Esophagus muscularis mucosa (tissue), 4 donors: ENCODE measurements at regions not wholly inside any gene's neighbourhood (a gene's known extent, or its start where the extent isn't known, plus 50 kb on each side); places are given as distances from the start of the nearest gene placed in this dataset.

Source experiments
- EP300 ChIP-seq: sonication (generic); formaldehyde crosslinking; IDR thresholded peaks from one replicate; pipeline ENCODE4 v1.6.1; 2017; ENCODE audit warnings: antibody characterized with exemption
- POLR2A ChIP-seq: fragments of 450-650 bp; IDR thresholded peaks from one replicate; pipeline ENCODE4 v1.6.1; 2017; ENCODE audit warnings: antibody characterized with exemption, moderate library complexity, mild to moderate bottlenecking, low read depth
- POLR2AphosphoS5 ChIP-seq, 2 donors: sonication (generic); formaldehyde crosslinking; IDR thresholded peaks; one replicate each; pipeline ENCODE4 v1.6.1; 2017; ENCODE audit warnings: antibody characterized with exemption in 2 of 2
- TF ChIP-seq, protein P1 (sequence below), 3 experiments: fragments of 200-600 bp in 2 of 3; fragments of 450-650 bp in 1 of 3; sonication (generic) in 2 of 3; IDR thresholded peaks; one replicate each; pipeline ENCODE4 v1.5.1; 2017 to 2019; ENCODE audit warnings: antibody characterized with exemption in 3 of 3, mild to moderate bottlenecking in 2 of 3, moderate library complexity in 1 of 3

DNA sequence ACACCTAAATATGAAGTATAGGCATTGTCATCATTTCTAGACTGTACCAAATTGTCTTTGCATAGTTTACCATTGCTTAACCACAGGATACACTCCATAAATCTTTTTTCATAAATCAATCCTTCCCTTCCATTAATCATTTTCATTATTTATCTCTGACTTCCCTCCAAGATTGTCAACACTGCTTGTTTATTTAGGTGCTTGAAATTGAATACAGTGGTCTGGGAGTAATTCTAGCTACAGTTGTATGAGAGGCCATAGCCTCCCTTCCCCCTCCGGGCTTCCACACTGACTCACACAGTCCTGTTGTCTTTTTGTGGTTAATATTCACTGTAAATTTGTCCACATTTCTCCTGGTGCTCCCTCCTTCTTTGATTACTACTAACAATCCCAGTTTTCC is 114.2 kb upstream of the ARID2 start:
- TF ChIP-seq, protein P1, sequence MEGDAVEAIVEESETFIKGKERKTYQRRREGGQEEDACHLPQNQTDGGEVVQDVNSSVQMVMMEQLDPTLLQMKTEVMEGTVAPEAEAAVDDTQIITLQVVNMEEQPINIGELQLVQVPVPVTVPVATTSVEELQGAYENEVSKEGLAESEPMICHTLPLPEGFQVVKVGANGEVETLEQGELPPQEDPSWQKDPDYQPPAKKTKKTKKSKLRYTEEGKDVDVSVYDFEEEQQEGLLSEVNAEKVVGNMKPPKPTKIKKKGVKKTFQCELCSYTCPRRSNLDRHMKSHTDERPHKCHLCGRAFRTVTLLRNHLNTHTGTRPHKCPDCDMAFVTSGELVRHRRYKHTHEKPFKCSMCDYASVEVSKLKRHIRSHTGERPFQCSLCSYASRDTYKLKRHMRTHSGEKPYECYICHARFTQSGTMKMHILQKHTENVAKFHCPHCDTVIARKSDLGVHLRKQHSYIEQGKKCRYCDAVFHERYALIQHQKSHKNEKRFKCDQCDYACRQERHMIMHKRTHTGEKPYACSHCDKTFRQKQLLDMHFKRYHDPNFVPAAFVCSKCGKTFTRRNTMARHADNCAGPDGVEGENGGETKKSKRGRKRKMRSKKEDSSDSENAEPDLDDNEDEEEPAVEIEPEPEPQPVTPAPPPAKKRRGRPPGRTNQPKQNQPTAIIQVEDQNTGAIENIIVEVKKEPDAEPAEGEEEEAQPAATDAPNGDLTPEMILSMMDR (IDR thresholded peaks at IDR 0.05), result no peak
- TF ChIP-seq POLR2A, result no peak
- TF ChIP-seq EP300, result no peak
- no peak for TF ChIP-seq POLR2AphosphoS5 (IDR thresholded peaks at IDR 0.05)
